HEK293 (cell line): ENCODE measurements at regions not wholly inside any gene's neighbourhood (a gene's known extent, or its start where the extent isn't known, plus 50 kb on each side); places are given as distances from the start of the nearest gene placed in this dataset.

ENCODE experiments used
- CTCF ChIA-PET: fragments of 350-600 bp; formaldehyde crosslinking; extraction: SDS; loops from one replicate; lab custom pipeline; 2021; ENCODE audit warnings: antibody characterized with exemption; lab: Yijun Ruan, JAX
- POLR2A ChIA-PET: fragments of 300-600 bp; formaldehyde crosslinking; extraction: SDS; loops from one replicate; lab custom pipeline; 2020; ENCODE audit warnings: antibody characterized with exemption, inconsistent platforms; lab: Yijun Ruan, JAX
- H3K27ac ChIP-seq: fragments of 200-500 bp; sonication (Bioruptor generic); 2 replicates; pipeline ENCODE4 v1.5.1; 2014; ENCODE audit warnings: low read depth, low read length, control low read depth, inconsistent platforms; ENCODE audit errors: extremely low read depth
- H3K36me3 ChIP-seq, 2 experiments: fragments of 200-500 bp in 1 of 2; sonication (Bioruptor generic) in 1 of 2; 1 replicate in 1 of 2; 2 replicates in 1 of 2; pipeline ENCODE4 v1.5.1; 2014 to 2017; ENCODE audit warnings: inconsistent platforms in 2 of 2, low read length in 2 of 2; ENCODE audit not compliant: control insufficient read depth in 2 of 2, insufficient read depth in 1 of 2
- H3K4me1 ChIP-seq: fragments of 200-500 bp; sonication (Bioruptor generic); 2 replicates; pipeline ENCODE4 v1.5.1; 2014; ENCODE audit warnings: mild to moderate bottlenecking, low read length, inconsistent platforms; ENCODE audit not compliant: control insufficient read depth, insufficient read depth
- H3K4me3 ChIP-seq: 2 replicates; pipeline ENCODE4 v1.5.1; 2011; ENCODE audit warnings: low read depth, mild to moderate bottlenecking, control low read depth, low read length, moderate library complexity
- H3K9me3 ChIP-seq: fragments of 200-500 bp; sonication (Bioruptor generic); 2 replicates; pipeline ENCODE4 v1.5.1; 2014; ENCODE audit warnings: low read depth, low read length, inconsistent platforms; ENCODE audit not compliant: control insufficient read depth, insufficient read depth
- GLI4 ChIP-seq: fragments of 450-650 bp; formaldehyde crosslinking; IDR thresholded peaks from 2 replicates; pipeline ENCODE4 v1.5.1; 2016; ENCODE audit warnings: missing biosample characterization, missing genetic modification characterization
- HIC1 ChIP-seq: fragments of 450-650 bp; formaldehyde crosslinking; IDR thresholded peaks from 2 replicates; pipeline ENCODE4 v1.5.1; 2016; ENCODE audit warnings: missing biosample characterization, missing genetic modification characterization
- HOXD13 ChIP-seq: sonication (generic); formaldehyde crosslinking; IDR thresholded peaks from 2 replicates; pipeline ENCODE4 v1.8.0; 2022; ENCODE audit warnings: missing genetic modification reagents, borderline replicate concordance
- IKZF3 ChIP-seq: fragments of 450-650 bp; IDR thresholded peaks from 2 replicates; pipeline ENCODE4 v1.5.0; 2018; ENCODE audit warnings: missing biosample characterization, mild to moderate bottlenecking, missing genetic modification characterization, moderate library complexity
- KLF16 ChIP-seq: fragments of 450-650 bp; formaldehyde crosslinking; IDR thresholded peaks from 2 replicates; pipeline ENCODE4 v1.5.1; 2017; ENCODE audit warnings: missing biosample characterization, missing genetic modification characterization
- KLF7 ChIP-seq: fragments of 450-650 bp; formaldehyde crosslinking; IDR thresholded peaks from 2 replicates; pipeline ENCODE4 v1.5.1; 2016; ENCODE audit warnings: missing biosample characterization, missing genetic modification characterization, borderline replicate concordance
- ZNF114 ChIP-seq: fragments of 450-650 bp; formaldehyde crosslinking; IDR thresholded peaks from 2 replicates; pipeline ENCODE4 v1.5.0; 2017; ENCODE audit warnings: missing biosample characterization, missing genetic modification characterization
- ZNF132 ChIP-seq: fragments of 450-650 bp; formaldehyde crosslinking; IDR thresholded peaks from 2 replicates; pipeline ENCODE4 v1.5.1; 2017; ENCODE audit warnings: missing biosample characterization, missing genetic modification characterization, borderline replicate concordance
- ZNF157 ChIP-seq: fragments of 450-650 bp; formaldehyde crosslinking; IDR thresholded peaks from 2 replicates; pipeline ENCODE4 v1.5.1; 2016; ENCODE audit warnings: missing biosample characterization, missing genetic modification characterization
- ZNF221 ChIP-seq: fragments of 450-650 bp; formaldehyde crosslinking; IDR thresholded peaks from 2 replicates; pipeline ENCODE4 v1.5.1; 2017; ENCODE audit warnings: missing biosample characterization, missing genetic modification characterization, borderline replicate concordance
- ZNF266 ChIP-seq: fragments of 450-650 bp; formaldehyde crosslinking; IDR thresholded peaks from 2 replicates; pipeline ENCODE4 v1.5.1; 2016; ENCODE audit warnings: missing biosample characterization, missing genetic modification characterization, low read depth
- ZNF274 ChIP-seq, 2 experiments: fragments of 200-500 bp in 1 of 2; fragments of 450-650 bp in 1 of 2; sonication (Bioruptor generic) in 1 of 2; formaldehyde crosslinking in 1 of 2; IDR thresholded peaks; 2 replicates each; pipeline versions ENCODE4 v1.5.1 to v1.6.1; 2014 to 2016; ENCODE audit warnings: borderline replicate concordance in 1 of 2, inconsistent platforms in 1 of 2, low read length in 1 of 2, missing biosample characterization in 1 of 2, missing genetic modification characterization in 1 of 2
- ZNF311 ChIP-seq: fragments of 450-650 bp; formaldehyde crosslinking; IDR thresholded peaks from 2 replicates; pipeline ENCODE4 v1.5.1; 2017; ENCODE audit warnings: missing biosample characterization, missing genetic modification characterization, borderline replicate concordance
- ZNF350 ChIP-seq: fragments of 450-650 bp; formaldehyde crosslinking; IDR thresholded peaks from 2 replicates; pipeline ENCODE4 v1.5.0; 2017; ENCODE audit warnings: missing biosample characterization, mild to moderate bottlenecking, missing genetic modification characterization
- ZNF423 ChIP-seq: fragments of 450-650 bp; formaldehyde crosslinking; IDR thresholded peaks from 2 replicates; pipeline ENCODE4 v1.5.1; 2016; ENCODE audit warnings: missing biosample characterization, missing genetic modification characterization
- ZNF521 ChIP-seq: fragments of 450-650 bp; formaldehyde crosslinking; IDR thresholded peaks from 2 replicates; pipeline ENCODE4 v1.5.1; 2017; ENCODE audit warnings: missing biosample characterization, mild to moderate bottlenecking, missing genetic modification characterization
- ZNF558 ChIP-seq: fragments of 450-650 bp; formaldehyde crosslinking; IDR thresholded peaks from 2 replicates; pipeline ENCODE4 v1.5.1; 2016; ENCODE audit warnings: missing biosample characterization, missing genetic modification characterization
- ZNF610 ChIP-seq: fragments of 450-650 bp; formaldehyde crosslinking; IDR thresholded peaks from 2 replicates; pipeline ENCODE4 v1.5.1; 2016; ENCODE audit warnings: missing biosample characterization, missing genetic modification characterization, borderline replicate concordance
- ZNF629 ChIP-seq: fragments of 450-650 bp; formaldehyde crosslinking; IDR thresholded peaks from 2 replicates; pipeline ENCODE4 v1.5.1; 2017; ENCODE audit warnings: missing biosample characterization, missing genetic modification characterization
- ZNF664 ChIP-seq: fragments of 450-650 bp; formaldehyde crosslinking; IDR thresholded peaks from 2 replicates; pipeline ENCODE4 v1.5.1; 2016; ENCODE audit warnings: missing biosample characterization, missing genetic modification characterization
- ZNF692 ChIP-seq: fragments of 450-650 bp; formaldehyde crosslinking; IDR thresholded peaks from 2 replicates; pipeline ENCODE4 v1.5.1; 2016; ENCODE audit warnings: missing biosample characterization, missing genetic modification characterization
- ZNF704 ChIP-seq: fragments of 450-650 bp; formaldehyde crosslinking; IDR thresholded peaks from 2 replicates; pipeline ENCODE4 v1.5.1; 2016; ENCODE audit warnings: missing biosample characterization, missing genetic modification characterization
- ZNF768 ChIP-seq: fragments of 450-650 bp; formaldehyde crosslinking; IDR thresholded peaks from 2 replicates; pipeline ENCODE4 v1.5.1; 2018; ENCODE audit warnings: missing biosample characterization, mild to moderate bottlenecking, missing genetic modification characterization
- ZSCAN18 ChIP-seq: fragments of 450-650 bp; formaldehyde crosslinking; IDR thresholded peaks from 2 replicates; pipeline ENCODE4 v1.5.1; 2016; ENCODE audit warnings: missing biosample characterization, missing genetic modification characterization
- ZSCAN23 ChIP-seq: fragments of 450-650 bp; formaldehyde crosslinking; IDR thresholded peaks from 2 replicates; pipeline ENCODE4 v1.5.1; 2016; ENCODE audit warnings: missing biosample characterization, missing genetic modification characterization
- ZXDB ChIP-seq: fragments of 450-650 bp; formaldehyde crosslinking; IDR thresholded peaks from 2 replicates; pipeline ENCODE4 v1.5.1; 2016; ENCODE audit warnings: missing biosample characterization, missing genetic modification characterization

GRCh38 chr4:126957556-126957955 is 675.2 kb upstream of the INTU start (continued):
- TF ChIP-seq IKZF3 (tag by site-specific recombination) = no peak
- no peak for TF ChIP-seq KLF16 (tag by site-specific recombination)
- no peak for TF ChIP-seq KLF7

GRCh38 chr4:126957987-126958386 is 674.8 kb upstream of the INTU start:
- Histone ChIP-seq H3K27ac (no peak overlapping the region), H3K9me3 (no peaks in the 10 kb centered on the region), H3K36me3 (no peaks in the 10 kb centered on the region), H3K4me3 (no peak overlapping the region), H3K4me1 (no peaks in the 10 kb centered on the region)
- TF ChIP-seq ZNF350 (no peak), ZNF423 (no peak), ZNF704 (tag by site-specific recombination) (no peak)
- POLR2A ChIA-PET = no interaction called here
- CTCF ChIA-PET = no interaction called here

- CTCF ChIA-PET = no interaction called here
- Histone ChIP-seq H3K36me3 (no peaks in the 10 kb centered on the region), H3K9me3 (no peaks in the 10 kb centered on the region), H3K4me1 (no peaks in the 10 kb centered on the region), H3K4me3 (no peak overlapping the region), H3K27ac (no peak overlapping the region)
- TF ChIP-seq ZXDB (no peak), ZNF266 (no peak), ZNF629 (tag by site-specific recombination) (no peak), ZNF274 (IDR thresholded peaks at IDR 0.05; ENCODE audit: low read length) (no peak), ZNF274 (tag by site-specific recombination; IDR thresholded peaks at IDR 0.05; ENCODE audit: borderline replicate concordance) (no peak), HOXD13 (CRISPR knock-in tag) (no peak), ZNF311 (tag by site-specific recombination) (no peak), ZNF664 (no peak), ZNF157 (tag by site-specific recombination) (no peak), ZNF768 (tag by site-specific recombination) (no peak), ZNF132 (no peak), ZNF558 (tag by site-specific recombination) (no peak), ZNF692 (tag by site-specific recombination) (no peak), GLI4 (tag by site-specific recombination) (no peak), HIC1 (tag by site-specific recombination) (no peak), ZSCAN18 (tag by site-specific recombination) (no peak), ZNF610 (no peak), ZNF114 (tag by site-specific recombination) (no peak), ZNF221 (tag by site-specific recombination) (no peak), ZSCAN23 (tag by site-specific recombination) (no peak), ZNF521 (tag by site-specific recombination) (no peak)
- POLR2A ChIA-PET = no interaction called here
Measured at GRCh38 chr4:126958482-126958881, 674.3 kb upstream of the INTU start.
